Esophagus squamous epithelium (tissue), 4 donors: ENCODE measurements at regions not wholly inside any gene's neighbourhood (a gene's known extent, or its start where the extent isn't known, plus 50 kb on each side); places are given as distances from the start of the nearest gene placed in this dataset.

ENCODE experiments used
- CTCF ChIP-seq, 6 experiments: fragments of 450-650 bp in 4 of 6; fragments of 200-600 bp in 2 of 6; sonication (generic) in 2 of 6; IDR thresholded peaks; one replicate each; pipeline ENCODE4 v1.5.1; 2016 to 2019; ENCODE audit warnings: antibody characterized with exemption in 6 of 6, mild to moderate bottlenecking in 4 of 6, moderate library complexity in 4 of 6
- POLR2A ChIP-seq, 4 donors: fragments of 450-650 bp; IDR thresholded peaks; one replicate each; pipeline ENCODE4 v1.6.1; 2017; ENCODE audit warnings: antibody characterized with exemption in 4 of 4, mild to moderate bottlenecking in 4 of 4, moderate library complexity in 3 of 4

- no peak for TF ChIP-seq CTCF (IDR thresholded peaks at IDR 0.05)
- no peak for TF ChIP-seq POLR2A (IDR thresholded peaks at IDR 0.05)
Observed at GRCh38 chr5:133744960-133745308, 132.6 kb upstream of the FSTL4 start.
